HPDE6-E6E7 (cell line): ENCODE measurements at regions not wholly inside any gene's neighbourhood (a gene's known extent, or its start where the extent isn't known, plus 50 kb on each side); places are given as distances from the start of the nearest gene placed in this dataset.

ENCODE experiments used
- DNase-seq: peaks from one replicate; pipeline ENCODE4 v3.0.0; 2011; ENCODE audit warnings: missing footprints; ENCODE audit errors: extremely low spot score

DNA sequence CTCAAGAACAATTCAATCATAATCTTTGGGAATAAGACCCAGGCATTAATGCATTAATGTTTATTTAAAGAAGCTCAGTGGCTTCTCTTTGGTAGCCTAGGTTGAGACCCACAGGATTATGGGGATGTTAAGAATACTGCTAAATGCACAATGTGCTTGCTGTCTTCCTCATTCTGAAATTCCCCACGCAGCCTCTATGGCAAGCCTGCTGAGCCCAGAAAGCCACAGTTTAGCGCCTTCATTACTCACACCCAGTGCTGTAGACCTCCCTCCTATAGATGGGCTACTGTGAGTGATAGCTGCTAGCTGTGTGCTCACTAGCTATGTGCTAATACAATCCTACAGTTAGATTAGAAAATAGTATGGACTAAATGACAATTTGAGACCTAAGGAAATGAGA, 90.6 kb downstream of the TNFSF13B start:
- no peak for DNase-seq

DNA sequence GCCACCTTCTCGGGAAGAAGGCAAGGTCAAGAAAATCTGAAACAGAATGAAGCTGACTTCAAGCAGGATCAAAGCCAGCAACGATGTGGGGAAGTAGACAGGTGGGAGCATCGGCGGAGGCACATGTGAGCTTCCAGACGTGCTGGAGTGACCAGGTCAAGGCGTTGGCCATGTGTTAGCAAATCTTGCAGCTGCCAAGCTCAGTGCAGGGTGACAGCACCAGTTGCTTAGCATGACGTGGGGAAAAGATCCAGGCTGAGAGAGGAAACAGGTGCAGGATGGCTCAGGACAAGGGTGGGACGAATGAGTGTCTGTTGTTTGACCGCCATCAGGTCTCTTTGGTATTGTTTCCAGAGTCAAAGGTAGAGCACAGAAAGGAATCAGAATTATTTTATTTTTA, 92.3 kb downstream of the TNFSF13B start:
- DNase-seq, result no peak

GRCh38 chr13:108363666-108364065, 94.1 kb downstream of the TNFSF13B start:
- DNase-seq, result no peak

- no peak for DNase-seq
These were observed 95.7 kb downstream of the TNFSF13B start for GRCh38 chr13:108365255-108365654.

- no peak for DNase-seq
These were observed 98.9 kb downstream of the TNFSF13B start for GRCh38 chr13:108368250-108368905.

DNA sequence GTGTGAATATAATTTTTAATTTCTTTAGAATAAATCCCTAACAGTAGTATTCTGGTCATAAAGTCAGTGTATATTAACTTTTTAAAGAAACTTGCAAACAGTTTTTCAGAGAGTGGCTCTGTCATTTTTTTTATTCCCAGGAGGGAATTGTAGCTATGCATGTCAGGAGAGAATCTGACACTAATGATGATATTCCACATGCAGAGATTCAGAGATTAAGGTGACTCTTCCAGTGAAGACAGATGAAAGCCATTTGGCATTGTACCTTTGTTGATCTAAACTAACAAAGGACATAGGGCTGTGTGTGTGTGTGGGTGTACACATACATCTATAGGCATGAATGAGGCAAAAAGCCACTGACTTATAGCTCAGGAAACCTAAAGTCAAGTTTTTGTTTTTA, 99.9 kb downstream of the TNFSF13B start:
- DNase-seq, result no peak

DNA sequence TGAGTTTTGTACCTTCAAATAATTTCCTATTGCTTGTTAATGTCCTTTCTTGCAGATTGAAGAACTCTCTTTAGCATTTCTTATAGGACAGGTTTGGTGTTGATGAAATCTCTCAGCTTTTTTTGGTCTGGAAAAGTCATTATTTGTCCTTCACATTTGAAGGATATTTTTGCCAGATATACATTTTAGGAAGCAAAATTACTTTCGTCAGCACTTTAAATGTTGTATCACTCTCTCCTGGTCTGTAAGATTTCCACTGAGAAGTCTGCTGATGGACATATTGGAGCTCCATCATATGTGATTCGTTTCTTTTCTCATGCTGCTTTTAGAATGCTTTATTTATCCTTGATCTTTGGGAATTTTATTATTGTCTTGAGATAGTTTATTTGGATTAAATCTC, 105.5 kb downstream of the TNFSF13B start:
- no peak for DNase-seq

GRCh38 chr13:108375772-108376171, 106.3 kb downstream of the TNFSF13B start:
- no peak for DNase-seq

GRCh38 chr13:108376308-108376707, 106.8 kb downstream of the TNFSF13B start:
- DNase-seq, result no peak

- no peak for DNase-seq
These were observed 108.2 kb downstream of the TNFSF13B start for GRCh38 chr13:108377646-108378206.

- no peak for DNase-seq
These were observed 114.1 kb downstream of the TNFSF13B start for GRCh38 chr13:108383667-108384066.

DNA sequence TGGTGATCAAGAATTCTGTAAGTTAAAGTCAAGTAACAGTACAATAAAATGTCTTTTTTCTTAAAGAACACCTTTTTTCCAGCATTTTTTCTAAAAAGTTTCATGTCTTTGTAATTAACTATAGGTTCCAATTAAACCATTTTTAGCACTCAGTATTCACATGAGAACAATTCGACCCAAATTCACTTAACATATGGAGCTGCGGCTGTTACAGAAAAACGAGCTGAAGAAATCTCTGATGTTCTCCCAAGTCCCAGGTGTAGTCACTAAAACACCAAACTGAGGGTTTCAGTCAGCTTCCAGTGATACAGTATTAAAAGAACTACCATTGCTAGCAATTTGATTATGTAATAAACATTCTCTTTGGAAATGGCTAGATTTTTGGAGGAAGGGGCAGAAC, 117.6 kb downstream of the TNFSF13B start:
- DNase-seq, result no peak

GRCh38 chr13:108402850-108403249, 133.3 kb downstream of the TNFSF13B start:
- DNase-seq, result no peak

DNA sequence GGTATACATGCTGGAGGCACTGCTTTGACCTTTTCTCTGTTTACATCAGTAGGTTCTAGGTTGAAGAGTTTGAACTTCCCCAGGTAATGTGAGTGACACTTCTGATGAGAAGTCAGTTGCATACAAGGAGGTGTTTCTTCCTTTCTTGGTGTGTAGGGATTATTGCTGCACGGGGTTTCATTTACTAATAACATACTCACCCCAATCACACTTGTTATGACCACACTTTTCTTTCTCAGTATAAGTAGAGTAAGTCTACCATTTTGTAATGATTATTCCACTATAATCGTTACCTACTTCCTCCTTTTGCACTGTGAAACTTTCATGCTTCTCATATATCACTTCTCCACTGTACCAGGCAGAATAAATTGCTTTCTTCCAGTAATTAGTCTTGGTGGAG, 138.0 kb downstream of the TNFSF13B start:
- no peak for DNase-seq

GRCh38 chr13:108408672-108409071, 139.2 kb downstream of the TNFSF13B start:
- DNase-seq, result no peak

- no peak for DNase-seq
These were observed 140.2 kb downstream of the TNFSF13B start for GRCh38 chr13:108409730-108410129.

DNA sequence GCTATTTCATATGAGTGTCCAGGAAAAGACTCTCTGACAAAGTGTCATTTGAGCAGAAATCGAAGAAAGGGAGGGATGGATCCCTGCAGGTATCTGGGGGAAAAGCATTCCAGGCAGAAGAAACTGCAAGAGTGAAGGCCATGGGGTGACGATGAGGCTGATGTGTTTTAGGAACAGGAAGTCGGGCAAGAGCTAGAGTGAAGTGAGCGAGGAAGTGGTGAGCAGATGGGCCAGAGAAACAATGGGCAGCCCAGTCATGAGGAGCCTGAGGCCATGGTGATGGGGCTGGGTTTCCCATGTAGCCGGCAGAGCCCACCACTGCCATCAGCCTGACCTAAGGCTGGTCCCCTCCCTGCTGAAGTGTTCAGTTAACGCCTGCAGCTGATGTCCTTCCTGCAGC, 150.2 kb downstream of the TNFSF13B start:
- no peak for DNase-seq

GRCh38 chr13:108425056-108425455, 155.5 kb downstream of the TNFSF13B start:
- no peak for DNase-seq

- no peak for DNase-seq
These were observed 157.4 kb downstream of the TNFSF13B start for GRCh38 chr13:108426893-108427292.

GRCh38 chr13:108427355-108427754, 157.8 kb downstream of the TNFSF13B start:
- DNase-seq, result no peak

GRCh38 chr13:108428691-108429090, 159.2 kb downstream of the TNFSF13B start:
- no peak for DNase-seq

DNA sequence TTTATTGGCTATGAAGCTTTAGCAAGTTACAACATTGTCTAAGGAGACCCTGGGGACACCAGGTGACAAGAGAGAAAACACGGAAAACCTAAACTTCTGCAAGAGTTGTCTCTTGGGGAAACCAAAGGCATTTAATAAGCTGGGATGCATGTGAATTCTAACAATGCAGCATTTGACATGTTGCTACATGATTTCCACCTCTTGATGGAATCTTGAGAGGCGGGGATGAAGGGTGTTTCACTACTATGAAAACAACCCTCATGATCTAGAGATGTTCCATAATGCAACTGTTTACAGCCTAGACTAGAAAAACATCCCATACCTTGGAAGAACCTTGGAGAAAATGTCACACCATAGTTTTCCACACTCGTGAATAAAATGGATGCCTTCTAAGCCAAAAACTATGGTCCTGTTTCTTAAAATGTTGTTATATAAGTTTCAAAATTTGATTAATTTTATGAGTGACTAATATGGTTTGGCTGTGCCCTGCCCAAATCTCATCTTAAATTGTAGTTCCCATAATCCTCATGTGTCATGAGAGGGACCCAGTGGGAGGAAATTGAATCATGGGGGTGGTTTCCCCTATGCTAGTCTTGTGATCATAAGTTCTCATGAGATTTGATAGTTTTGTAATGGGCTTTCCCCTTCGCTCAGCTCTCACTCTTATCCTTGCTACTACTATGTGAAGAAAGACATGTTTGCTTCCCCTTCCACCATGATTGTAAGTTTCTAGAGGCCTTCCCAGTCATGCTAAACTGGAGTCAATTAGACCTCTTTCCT, 164.6 kb downstream of the TNFSF13B start:
- no peak for DNase-seq
